C4-2B (cell line): ENCODE measurements at regions not wholly inside any gene's neighbourhood (a gene's known extent, or its start where the extent isn't known, plus 50 kb on each side); places are given as distances from the start of the nearest gene placed in this dataset.

Experiments
- ZFX ChIP-seq: fragments of 450-650 bp; IDR thresholded peaks from 2 replicates; pipeline ENCODE4 v1.6.1; 2017
- TF ChIP-seq, protein P1 (sequence below): fragments of 450-650 bp; conservative IDR thresholded peaks from 2 replicates; pipeline ENCODE4 v1.5.1; 2017; ENCODE audit warnings: mild to moderate bottlenecking

- TF ChIP-seq, protein P1, sequence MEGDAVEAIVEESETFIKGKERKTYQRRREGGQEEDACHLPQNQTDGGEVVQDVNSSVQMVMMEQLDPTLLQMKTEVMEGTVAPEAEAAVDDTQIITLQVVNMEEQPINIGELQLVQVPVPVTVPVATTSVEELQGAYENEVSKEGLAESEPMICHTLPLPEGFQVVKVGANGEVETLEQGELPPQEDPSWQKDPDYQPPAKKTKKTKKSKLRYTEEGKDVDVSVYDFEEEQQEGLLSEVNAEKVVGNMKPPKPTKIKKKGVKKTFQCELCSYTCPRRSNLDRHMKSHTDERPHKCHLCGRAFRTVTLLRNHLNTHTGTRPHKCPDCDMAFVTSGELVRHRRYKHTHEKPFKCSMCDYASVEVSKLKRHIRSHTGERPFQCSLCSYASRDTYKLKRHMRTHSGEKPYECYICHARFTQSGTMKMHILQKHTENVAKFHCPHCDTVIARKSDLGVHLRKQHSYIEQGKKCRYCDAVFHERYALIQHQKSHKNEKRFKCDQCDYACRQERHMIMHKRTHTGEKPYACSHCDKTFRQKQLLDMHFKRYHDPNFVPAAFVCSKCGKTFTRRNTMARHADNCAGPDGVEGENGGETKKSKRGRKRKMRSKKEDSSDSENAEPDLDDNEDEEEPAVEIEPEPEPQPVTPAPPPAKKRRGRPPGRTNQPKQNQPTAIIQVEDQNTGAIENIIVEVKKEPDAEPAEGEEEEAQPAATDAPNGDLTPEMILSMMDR, result no peak
- TF ChIP-seq ZFX, result no peak
These were observed 80.8 kb upstream of the DRD2 start for GRCh38 chr11:113556036-113556435.
